ENCODE measurements at regions not wholly inside any gene's neighbourhood (a gene's known extent, or its start where the extent isn't known, plus 50 kb on each side); places are given as distances from the start of the nearest gene placed in this dataset.

GRCh38 chr18:42412281-42412680 is 457.2 kb downstream of the PIK3C3 start:
- no peak overlapping the region for H2AFZ ChIP-seq (ENCODE audit: low read depth, low read length)
- H3K79me2 ChIP-seq (ENCODE audit: control insufficient read depth, insufficient read depth, low read length): no peaks in the 10 kb centered on the region
- H3K9me3 ChIP-seq (replicated peaks; ENCODE audit: control insufficient read depth, insufficient read depth, low read length): peaks cover 1% of the 10 kb centered on the region
- no TSS peak for BruUV-seq (replicated peaks)
- H3K9me1 ChIP-seq (replicated peaks; ENCODE audit: control insufficient read depth, extremely low read depth, insufficient read depth, low read length): no peaks in the 10 kb centered on the region
- no peak for TF ChIP-seq POLR2AphosphoS5 (IDR thresholded peaks at IDR 0.05; ENCODE audit: insufficient read depth, low read depth, low read length)
- TF ChIP-seq CTCF (IDR thresholded peaks at IDR 0.05; ENCODE audit: extremely low read depth in 1 of 2, insufficient read depth in 1 of 2, low read depth in 1 of 2, low read length in 2 of 2): no peak
- TF ChIP-seq, protein P1, sequence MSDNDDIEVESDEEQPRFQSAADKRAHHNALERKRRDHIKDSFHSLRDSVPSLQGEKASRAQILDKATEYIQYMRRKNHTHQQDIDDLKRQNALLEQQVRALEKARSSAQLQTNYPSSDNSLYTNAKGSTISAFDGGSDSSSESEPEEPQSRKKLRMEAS (IDR thresholded peaks at IDR 0.05; ENCODE audit: insufficient read depth, insufficient read length): no peak
- no peak for TF ChIP-seq MYC (IDR thresholded peaks at IDR 0.05; ENCODE audit: low read depth, low read length)
- TF ChIP-seq POLR2A (IDR thresholded peaks at IDR 0.05; ENCODE audit: low read depth, low read length): no peak
- TF ChIP-seq FOS (IDR thresholded peaks at IDR 0.05; ENCODE audit: borderline replicate concordance, insufficient read depth, low read length): no peak
- TF ChIP-seq EZH2 (IDR thresholded peaks at IDR 0.05; ENCODE audit: borderline replicate concordance, low read depth, low read length, severe bottlenecking): no peak
- TF ChIP-seq JUN (IDR thresholded peaks at IDR 0.05; ENCODE audit: borderline replicate concordance, insufficient read depth, insufficient read length, low read depth): no peak
- no peaks in the 10 kb centered on the region for H3K36me3 ChIP-seq (ENCODE audit: control insufficient read depth in 2 of 2, extremely low read depth in 1 of 2, insufficient read depth in 2 of 2, low read length in 2 of 2)
- H3K4me3 ChIP-seq (replicated peaks in 1 of 3; ENCODE audit: insufficient read depth in 1 of 3, low read depth in 1 of 3, low read length in 3 of 3): no peak overlapping the region
- no peak overlapping the region for H3K9ac ChIP-seq (replicated peaks; ENCODE audit: extremely low read depth, insufficient read depth, low read length)
- DNase-seq (ENCODE audit: low read depth, low spot score) (no peak), FAIRE-seq (no peak)
- POLR2A ChIA-PET: no interaction called here
- intact Hi-C loops (cut with micrococcal nuclease): no loop called here
- no peaks in the 10 kb centered on the region for H4K20me1 ChIP-seq (replicated peaks; ENCODE audit: control insufficient read depth, extremely low read depth, insufficient read depth, low read length)
- dilution Hi-C loops (cut with MboI; ENCODE audit: extremely low pct_ligation_motif_present, low sequenced_read_pairs): no loop called here
- no peaks in the 10 kb centered on the region for H3K4me1 ChIP-seq (ENCODE audit: control insufficient read depth, extremely low read depth, insufficient read depth, low read length)
- no peak overlapping the region for H3K27ac ChIP-seq (ENCODE audit: insufficient read depth, low read depth, low read length)
- CTCF ChIA-PET: no interaction called here
- H3K4me2 ChIP-seq (ENCODE audit: insufficient read depth, low read length): no peak overlapping the region
- no peaks in the 10 kb centered on the region for H3K27me3 ChIP-seq (ENCODE audit: control insufficient read depth in 2 of 2, insufficient read depth in 2 of 2, low read length in 2 of 2)

Measured in endothelial cell of umbilical vein (primary cell).